Sigmoid colon (tissue), 4 donors: ENCODE measurements at regions not wholly inside any gene's neighbourhood (a gene's known extent, or its start where the extent isn't known, plus 50 kb on each side); places are given as distances from the start of the nearest gene placed in this dataset.

Source experiments
- CTCF ChIP-seq, 4 experiments: fragments of 450-650 bp in 3 of 4; fragments of 200-600 bp in 1 of 4; IDR thresholded peaks; one replicate each; pipeline ENCODE4 v1.5.1; 2016 to 2019; ENCODE audit warnings: antibody characterized with exemption in 4 of 4, mild to moderate bottlenecking in 3 of 4, moderate library complexity in 2 of 4
- EP300 ChIP-seq, 4 donors: sonication (generic); formaldehyde crosslinking; IDR thresholded peaks; one replicate each; pipeline ENCODE4 v1.6.1; 2017; ENCODE audit warnings: antibody characterized with exemption in 4 of 4
- POLR2A ChIP-seq, 2 donors: fragments of 450-650 bp; IDR thresholded peaks; one replicate each; pipeline ENCODE4 v1.6.1; 2016; ENCODE audit warnings: antibody characterized with exemption in 2 of 2, mild to moderate bottlenecking in 2 of 2, moderate library complexity in 2 of 2
- POLR2AphosphoS5 ChIP-seq, 4 donors: sonication (generic); formaldehyde crosslinking; IDR thresholded peaks; one replicate each; pipeline ENCODE4 v1.6.1; 2017; ENCODE audit warnings: antibody characterized with exemption in 4 of 4

GRCh38 chr10:14384116-14384730 is 53.5 kb upstream of the FRMD4A start:
- TF ChIP-seq CTCF (IDR thresholded peaks at IDR 0.05) (no peak), EP300 (IDR thresholded peaks at IDR 0.05) (no peak), POLR2AphosphoS5 (IDR thresholded peaks at IDR 0.05) (no peak), POLR2A (IDR thresholded peaks at IDR 0.05) (no peak)
